Liver (tissue), 3 donors: ENCODE measurements at regions not wholly inside any gene's neighbourhood (a gene's known extent, or its start where the extent isn't known, plus 50 kb on each side); places are given as distances from the start of the nearest gene placed in this dataset.

Source experiments
- CTCF ChIP-seq: fragments of 150-350 bp; IDR thresholded peaks from 2 replicates; pipeline ENCODE4 v1.5.1; 2017; ENCODE audit warnings: improper control_type of control experiment, low read depth, low read length; ENCODE audit not compliant: missing input control
- HNF4G ChIP-seq: IDR thresholded peaks from 2 replicates; pipeline ENCODE4 v1.6.1; 2016; ENCODE audit warnings: antibody characterized with exemption
- JUND ChIP-seq, 2 donors: IDR thresholded peaks; 2 replicates each; pipeline ENCODE4 v1.6.1; 2016; ENCODE audit warnings: antibody characterized with exemption in 2 of 2
- RAD21 ChIP-seq, 2 donors: IDR thresholded peaks; 2 replicates each; pipeline ENCODE4 v1.6.1; 2016; ENCODE audit warnings: antibody characterized with exemption in 2 of 2, mild to moderate bottlenecking in 2 of 2
- REST ChIP-seq: IDR thresholded peaks from 2 replicates; pipeline ENCODE4 v1.6.1; 2016; ENCODE audit warnings: antibody characterized with exemption, mild to moderate bottlenecking
- SP1 ChIP-seq: IDR thresholded peaks from 2 replicates; pipeline ENCODE4 v1.6.1; 2018; ENCODE audit warnings: antibody characterized with exemption, mild to moderate bottlenecking
- donor health status: healthy.
- donor health status: healthy.

- TF ChIP-seq JUND (IDR thresholded peaks at IDR 0.05) (no peak), RAD21 (IDR thresholded peaks at IDR 0.05) (no peak), HNF4G (no peak), CTCF (no peak), SP1 (no peak), REST (no peak)
Observed at GRCh38 chr10:59087486-59087885, 89.0 kb upstream of the PHYHIPL start.
